GM21825 (cell line): ENCODE measurements at regions not wholly inside any gene's neighbourhood (a gene's known extent, or its start where the extent isn't known, plus 50 kb on each side); places are given as distances from the start of the nearest gene placed in this dataset.

Experiments used
- ATAC-seq: cut with Tn5 transposase; IDR thresholded peaks from one replicate; pipeline ENCODE4 v1.9.1; 2021; ENCODE audit warnings: mild to moderate bottlenecking, moderate library complexity; ENCODE audit not compliant: unreplicated experiment

GRCh38 chr4:154107337-154107736, 318.5 kb upstream of the SFRP2 start:
- ATAC-seq = no peak

GRCh38 chr4:154088741-154089140, 299.9 kb upstream of the SFRP2 start:
- no peak for ATAC-seq

- ATAC-seq = no peak
Observed at GRCh38 chr4:154086247-154086646, 297.4 kb upstream of the SFRP2 start.

- ATAC-seq = no peak
Observed at GRCh38 chr4:154084864-154085263, 296.0 kb upstream of the SFRP2 start.

GRCh38 chr4:154082760-154083535, 294.1 kb upstream of the SFRP2 start:
- ATAC-seq = no peak

GRCh38 chr4:154081391-154081790, 292.5 kb upstream of the SFRP2 start:
- no peak for ATAC-seq

GRCh38 chr4:154078504-154079350, 289.8 kb upstream of the SFRP2 start:
- ATAC-seq = no peak

- ATAC-seq = no peak
Observed at GRCh38 chr4:154076921-154077320, 288.0 kb upstream of the SFRP2 start.

GRCh38 chr4:154073107-154073822, 284.4 kb upstream of the SFRP2 start:
- ATAC-seq = no peak

- no peak for ATAC-seq
Observed at GRCh38 chr4:154067786-154068185, 278.9 kb upstream of the SFRP2 start.

GRCh38 chr4:154065368-154065767, 276.5 kb upstream of the SFRP2 start:
- ATAC-seq = no peak

GRCh38 chr4:154064244-154064643, 275.4 kb upstream of the SFRP2 start:
- no peak for ATAC-seq

- no peak for ATAC-seq
Observed at GRCh38 chr4:154049457-154050181, 260.7 kb upstream of the SFRP2 start.

GRCh38 chr4:154047733-154048132, 258.9 kb upstream of the SFRP2 start:
- no peak for ATAC-seq

- no peak for ATAC-seq
Observed at GRCh38 chr4:154044742-154045485, 256.0 kb upstream of the SFRP2 start.

- ATAC-seq = no peak
Observed at GRCh38 chr4:154044108-154044531, 255.2 kb upstream of the SFRP2 start.

- no peak for ATAC-seq
Observed at GRCh38 chr4:154041640-154042039, 252.8 kb upstream of the SFRP2 start.

- ATAC-seq = no peak
Observed at GRCh38 chr4:154039435-154040343, 250.8 kb upstream of the SFRP2 start.

GRCh38 chr4:154036856-154037255, 248.0 kb upstream of the SFRP2 start:
- ATAC-seq = no peak
